GM12891 (cell line): ENCODE measurements at regions not wholly inside any gene's neighbourhood (a gene's known extent, or its start where the extent isn't known, plus 50 kb on each side); places are given as distances from the start of the nearest gene placed in this dataset.

Source experiments
- PAX5 ChIP-seq: IDR thresholded peaks from 2 replicates; pipeline ENCODE4 v1.6.1; 2011; ENCODE audit warnings: low read length, moderate library complexity, mild to moderate bottlenecking; ENCODE audit not compliant: insufficient read depth, severe bottlenecking
- POLR2A ChIP-seq: IDR thresholded peaks from 2 replicates; pipeline ENCODE4 v1.6.1; 2011; ENCODE audit warnings: low read depth, low read length, control low read depth
- POLR2AphosphoS5 ChIP-seq: IDR thresholded peaks from 2 replicates; pipeline ENCODE4 v1.6.1; 2011; ENCODE audit warnings: low read depth, low read length, control low read depth
- SPI1 ChIP-seq: IDR thresholded peaks from 2 replicates; pipeline ENCODE4 v1.6.1; 2011; ENCODE audit warnings: low read depth, low read length, control low read depth
- TAF1 ChIP-seq: IDR thresholded peaks from 2 replicates; pipeline ENCODE4 v1.6.1; 2011; ENCODE audit warnings: low read depth, low read length, control low read depth

GRCh38 chr3:14281053-14281452 lies 102.4 kb downstream of the LSM3 start:
- no peak for TF ChIP-seq TAF1
- no peak for TF ChIP-seq POLR2A
- TF ChIP-seq PAX5 = no peak
- no peak for TF ChIP-seq POLR2AphosphoS5
- TF ChIP-seq SPI1 = no peak
